ENCODE measurements at regions not wholly inside any gene's neighbourhood (a gene's known extent, or its start where the extent isn't known, plus 50 kb on each side); places are given as distances from the start of the nearest gene placed in this dataset.

GRCh38 chr12:88305254-88305890 lies 163.3 kb downstream of the TMTC3 start:
- TF ChIP-seq POLR2A (IDR thresholded peaks at IDR 0.05) (no peak), CTCF (IDR thresholded peaks at IDR 0.05) (no peak)
